Thoracic aorta (tissue), 2 donors: ENCODE measurements at regions not wholly inside any gene's neighbourhood (a gene's known extent, or its start where the extent isn't known, plus 50 kb on each side); places are given as distances from the start of the nearest gene placed in this dataset.

Experiments used
- ATAC-seq: fragments of 150-250 bp; one replicate; pipeline ENCODE4 v1.8.0; 2017; ENCODE audit warnings: low read depth; ENCODE audit not compliant: insufficient number of reproducible peaks, low FRiP score
- DNase-seq: peaks from one replicate; pipeline ENCODE4 v3.0.0-alpha.2; 2020; ENCODE audit warnings: low spot score
- H3K27ac ChIP-seq, 2 donors: fragments of 200-600 bp; sonication (generic); 1 replicate in 1 of 2; 2 replicates in 1 of 2; pipeline ENCODE4 v1.5.1; 2016; ENCODE audit warnings: mild to moderate bottlenecking in 2 of 2, moderate library complexity in 2 of 2
- H3K27me3 ChIP-seq: fragments of 200-600 bp; sonication (generic); replicated peaks from 2 replicates; pipeline ENCODE4 v1.6.0; 2016; ENCODE audit warnings: mild to moderate bottlenecking; ENCODE audit not compliant: insufficient read depth
- H3K36me3 ChIP-seq: fragments of 200-600 bp; sonication (generic); one replicate; pipeline ENCODE4 v1.5.1; 2016
- H3K4me1 ChIP-seq, 2 donors: fragments of 200-600 bp; sonication (generic); 1 replicate in 1 of 2; 2 replicates in 1 of 2; pipeline versions ENCODE4 v1.5.1 to v1.6.0; 2016; ENCODE audit warnings: low read depth in 2 of 2, mild to moderate bottlenecking in 1 of 2; ENCODE audit not compliant: control insufficient read depth in 1 of 2
- H3K4me3 ChIP-seq: fragments of 200-600 bp; sonication (generic); 2 replicates; pipeline ENCODE4 v1.5.1; 2016; ENCODE audit warnings: mild to moderate bottlenecking
- H3K9me3 ChIP-seq: fragments of 200-600 bp; sonication (generic); 2 replicates; pipeline ENCODE4 v1.5.1; 2016
- TF ChIP-seq, protein P1 (sequence below): fragments of 200-600 bp; sonication (generic); IDR thresholded peaks from one replicate; pipeline ENCODE4 v1.5.1; 2019; ENCODE audit warnings: antibody characterized with exemption

DNA sequence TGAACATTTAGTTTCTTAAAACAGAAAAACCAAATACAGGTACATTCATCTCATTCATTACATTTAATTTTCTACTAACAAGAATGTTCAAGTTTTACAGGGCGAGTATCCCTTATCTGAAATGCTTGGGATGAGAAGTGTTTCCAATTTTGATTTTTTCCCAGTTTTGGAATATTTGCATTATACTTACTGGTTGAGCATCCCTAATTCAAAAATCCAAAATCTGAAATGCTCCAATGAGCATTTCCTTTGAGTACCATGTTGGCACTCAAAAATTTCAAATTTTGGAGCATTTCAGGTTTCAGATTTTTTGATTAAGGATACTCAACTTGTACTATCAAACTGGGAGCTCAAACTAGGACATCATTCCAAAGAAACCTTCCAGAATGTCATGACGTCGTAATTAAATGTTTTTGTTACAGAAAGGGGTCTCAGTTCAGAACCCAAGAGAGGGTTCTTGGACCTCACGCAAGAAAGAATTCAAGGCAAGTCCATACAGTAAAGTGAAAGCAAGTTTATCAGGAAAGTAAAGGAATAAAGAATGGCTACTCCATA is 90.8 kb upstream of the PIK3CG start:
- no peak overlapping the region for H3K27ac ChIP-seq
- ATAC-seq, result no peak

GRCh38 chr7:106774768-106775551 is 90.1 kb upstream of the PIK3CG start:
- Histone ChIP-seq H3K27me3 (no peaks in the 10 kb centered on the region), H3K9me3 (no peaks in the 10 kb centered on the region), H3K4me1 (no peaks in the 10 kb centered on the region), H3K36me3 (no peaks in the 10 kb centered on the region), H3K27ac (peak overlapping the region in 1 of 2 donors; percentile 55), H3K4me3 (peak overlapping the region; percentile 16)
- no peak for ATAC-seq
- no peak for DNase-seq
- TF ChIP-seq, protein P1, sequence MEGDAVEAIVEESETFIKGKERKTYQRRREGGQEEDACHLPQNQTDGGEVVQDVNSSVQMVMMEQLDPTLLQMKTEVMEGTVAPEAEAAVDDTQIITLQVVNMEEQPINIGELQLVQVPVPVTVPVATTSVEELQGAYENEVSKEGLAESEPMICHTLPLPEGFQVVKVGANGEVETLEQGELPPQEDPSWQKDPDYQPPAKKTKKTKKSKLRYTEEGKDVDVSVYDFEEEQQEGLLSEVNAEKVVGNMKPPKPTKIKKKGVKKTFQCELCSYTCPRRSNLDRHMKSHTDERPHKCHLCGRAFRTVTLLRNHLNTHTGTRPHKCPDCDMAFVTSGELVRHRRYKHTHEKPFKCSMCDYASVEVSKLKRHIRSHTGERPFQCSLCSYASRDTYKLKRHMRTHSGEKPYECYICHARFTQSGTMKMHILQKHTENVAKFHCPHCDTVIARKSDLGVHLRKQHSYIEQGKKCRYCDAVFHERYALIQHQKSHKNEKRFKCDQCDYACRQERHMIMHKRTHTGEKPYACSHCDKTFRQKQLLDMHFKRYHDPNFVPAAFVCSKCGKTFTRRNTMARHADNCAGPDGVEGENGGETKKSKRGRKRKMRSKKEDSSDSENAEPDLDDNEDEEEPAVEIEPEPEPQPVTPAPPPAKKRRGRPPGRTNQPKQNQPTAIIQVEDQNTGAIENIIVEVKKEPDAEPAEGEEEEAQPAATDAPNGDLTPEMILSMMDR, result no peak

More for the DNA sequence above, 90.8 kb upstream of the PIK3CG start:
- DNase-seq, result no peak
- Histone ChIP-seq H3K27me3 (no peaks in the 10 kb centered on the region), H3K9me3 (no peaks in the 10 kb centered on the region), H3K36me3 (no peaks in the 10 kb centered on the region), H3K4me3 (no peak overlapping the region), H3K4me1 (no peaks in the 10 kb centered on the region)
- TF ChIP-seq, protein P1, result no peak

- Histone ChIP-seq H3K9me3 (no peaks in the 10 kb centered on the region), H3K4me3 (peak overlapping the region; percentile 16), H3K36me3 (no peaks in the 10 kb centered on the region), H3K27ac (peak overlapping the region in 1 of 2 donors; percentile 55), H3K27me3 (no peaks in the 10 kb centered on the region), H3K4me1 (no peaks in the 10 kb centered on the region)
- TF ChIP-seq, protein P1, result no peak
- ATAC-seq (peak; percentile 57), DNase-seq (no peak)
Observed at GRCh38 chr7:106775552-106775936, 89.5 kb upstream of the PIK3CG start.

- ATAC-seq, result no peak
- Histone ChIP-seq H3K27ac (peak overlapping the region in 1 of 2 donors; percentile 55), H3K9me3 (no peaks in the 10 kb centered on the region), H3K4me1 (no peaks in the 10 kb centered on the region), H3K36me3 (no peaks in the 10 kb centered on the region), H3K4me3 (no peak overlapping the region), H3K27me3 (no peaks in the 10 kb centered on the region)
- TF ChIP-seq, protein P1, result no peak
- DNase-seq, result no peak
Observed at GRCh38 chr7:106775975-106776607, 89.0 kb upstream of the PIK3CG start.

GRCh38 chr7:106776618-106777347 is 88.3 kb upstream of the PIK3CG start:
- H3K27me3 ChIP-seq, result no peaks in the 10 kb centered on the region
- TF ChIP-seq, protein P1, result no peak
- H3K4me1 ChIP-seq, result no peaks in the 10 kb centered on the region
- ATAC-seq (no peak), DNase-seq (no peak)
- H3K9me3 ChIP-seq, result no peaks in the 10 kb centered on the region
- H3K27ac ChIP-seq, result no peak overlapping the region
- H3K4me3 ChIP-seq, result no peak overlapping the region
- no peaks in the 10 kb centered on the region for H3K36me3 ChIP-seq
